ENCODE measurements at regions not wholly inside any gene's neighbourhood (a gene's known extent, or its start where the extent isn't known, plus 50 kb on each side); places are given as distances from the start of the nearest gene placed in this dataset.

DNA sequence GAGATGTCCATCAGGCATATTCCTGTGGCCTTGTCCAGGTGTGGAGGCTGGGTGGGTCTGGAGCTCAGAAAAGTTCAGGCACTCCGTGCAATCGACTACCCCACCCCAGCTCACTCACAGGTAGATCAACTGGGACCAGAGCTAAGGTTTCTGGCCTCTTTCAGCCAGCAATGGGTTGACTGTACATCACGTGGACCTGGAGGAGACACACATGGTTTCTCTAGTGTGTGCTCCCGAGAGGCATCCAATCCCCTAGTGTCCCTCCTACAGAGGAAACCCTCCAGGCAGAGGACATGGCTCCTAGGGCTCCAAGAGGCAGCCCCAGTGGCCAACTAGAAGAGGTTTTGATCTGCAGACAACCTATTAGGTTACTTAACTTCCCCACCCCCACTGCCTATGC lies 119.5 kb upstream of the RGS6 start:
- TF ChIP-seq, protein P1, sequence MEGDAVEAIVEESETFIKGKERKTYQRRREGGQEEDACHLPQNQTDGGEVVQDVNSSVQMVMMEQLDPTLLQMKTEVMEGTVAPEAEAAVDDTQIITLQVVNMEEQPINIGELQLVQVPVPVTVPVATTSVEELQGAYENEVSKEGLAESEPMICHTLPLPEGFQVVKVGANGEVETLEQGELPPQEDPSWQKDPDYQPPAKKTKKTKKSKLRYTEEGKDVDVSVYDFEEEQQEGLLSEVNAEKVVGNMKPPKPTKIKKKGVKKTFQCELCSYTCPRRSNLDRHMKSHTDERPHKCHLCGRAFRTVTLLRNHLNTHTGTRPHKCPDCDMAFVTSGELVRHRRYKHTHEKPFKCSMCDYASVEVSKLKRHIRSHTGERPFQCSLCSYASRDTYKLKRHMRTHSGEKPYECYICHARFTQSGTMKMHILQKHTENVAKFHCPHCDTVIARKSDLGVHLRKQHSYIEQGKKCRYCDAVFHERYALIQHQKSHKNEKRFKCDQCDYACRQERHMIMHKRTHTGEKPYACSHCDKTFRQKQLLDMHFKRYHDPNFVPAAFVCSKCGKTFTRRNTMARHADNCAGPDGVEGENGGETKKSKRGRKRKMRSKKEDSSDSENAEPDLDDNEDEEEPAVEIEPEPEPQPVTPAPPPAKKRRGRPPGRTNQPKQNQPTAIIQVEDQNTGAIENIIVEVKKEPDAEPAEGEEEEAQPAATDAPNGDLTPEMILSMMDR (conservative IDR thresholded peaks at IDR 0.05; ENCODE audit: low read length): no peak
- TF ChIP-seq EZH2phosphoT487 (IDR thresholded peaks at IDR 0.05; ENCODE audit: borderline replicate concordance): no peak

Measured in Loucy (cell line).